SK-N-SH treated with all-trans-retinoic acid at 6 μM for 48 hours (cell line): ENCODE measurements at regions not wholly inside any gene's neighbourhood (a gene's known extent, or its start where the extent isn't known, plus 50 kb on each side); places are given as distances from the start of the nearest gene placed in this dataset.
A peak's percentile ranks its signal among the peaks of the same experiment; 100 is the strongest.

ENCODE experiments used
- ATAC-seq: fragments of 200-7000 bp; cut with Tn5 transposase; 3 replicates; pipeline ENCODE4 v1.9.1; 2020; ENCODE audit warnings: mild to moderate bottlenecking, moderate library complexity
- ARNTL ChIP-seq: fragments of 450-650 bp; formaldehyde crosslinking; IDR thresholded peaks from 2 replicates; pipeline ENCODE4 v1.5.0; 2020; ENCODE audit warnings: low read depth, mild to moderate bottlenecking, moderate library complexity, borderline replicate concordance
- BACH2 ChIP-seq: fragments of 250-450 bp; sonication (Bioruptor Pico); IDR thresholded peaks from 2 replicates; pipeline ENCODE4 v1.9.0; 2021; ENCODE audit warnings: mild to moderate bottlenecking, borderline replicate concordance
- CREB5 ChIP-seq: fragments of 250-450 bp; sonication (Bioruptor Pico); IDR thresholded peaks from 2 replicates; pipeline ENCODE4 v1.5.1; 2020; ENCODE audit warnings: low read depth, mild to moderate bottlenecking, moderate library complexity
- CSDC2 ChIP-seq: fragments of 250-450 bp; sonication (Bioruptor Pico); IDR thresholded peaks from 2 replicates; pipeline ENCODE4 v1.5.0; 2020; ENCODE audit warnings: mild to moderate bottlenecking, moderate library complexity
- CSRNP3 ChIP-seq: fragments of 250-450 bp; sonication (Bioruptor Pico); IDR thresholded peaks from 2 replicates; pipeline ENCODE4 v1.5.1; 2021; ENCODE audit warnings: mild to moderate bottlenecking, moderate library complexity
- ESRRG ChIP-seq: fragments of 250-450 bp; sonication (Bioruptor Pico); IDR thresholded peaks from 2 replicates; pipeline ENCODE4 v1.6.1; 2021; ENCODE audit warnings: mild to moderate bottlenecking
- GLIS3 ChIP-seq: fragments of 250-450 bp; sonication (Bioruptor Pico); IDR thresholded peaks from 2 replicates; pipeline ENCODE4 v1.5.0; 2020; ENCODE audit warnings: mild to moderate bottlenecking, moderate library complexity
- ISL1 ChIP-seq: fragments of 250-450 bp; sonication (Bioruptor Pico); IDR thresholded peaks from 2 replicates; pipeline ENCODE4 v2.1.2; 2022; ENCODE audit warnings: mild to moderate bottlenecking, moderate library complexity
- PPARA ChIP-seq: fragments of 250-450 bp; sonication (Bioruptor Pico); IDR thresholded peaks from 2 replicates; pipeline ENCODE4 v1.5.0; 2020; ENCODE audit warnings: mild to moderate bottlenecking, borderline replicate concordance
- RARB ChIP-seq: fragments of 250-450 bp; sonication (Bioruptor Pico); IDR thresholded peaks from 2 replicates; pipeline ENCODE4 v1.8.0; 2021; ENCODE audit warnings: mild to moderate bottlenecking, moderate library complexity
- TCF4 ChIP-seq: fragments of 250-450 bp; sonication (Bioruptor Pico); IDR thresholded peaks from 2 replicates; pipeline ENCODE4 v1.8.0; 2021; ENCODE audit warnings: mild to moderate bottlenecking, moderate library complexity, borderline replicate concordance
- TOX ChIP-seq: fragments of 250-450 bp; sonication (Bioruptor Pico); IDR thresholded peaks from 2 replicates; pipeline ENCODE4 v1.8.0; 2021; ENCODE audit warnings: mild to moderate bottlenecking, moderate library complexity, borderline replicate concordance
- TSHZ2 ChIP-seq: fragments of 250-450 bp; sonication (Bioruptor Pico); IDR thresholded peaks from 2 replicates; pipeline ENCODE4 v1.5.0; 2020; ENCODE audit warnings: mild to moderate bottlenecking, moderate library complexity
- ZFP3 ChIP-seq: fragments of 250-450 bp; sonication (Bioruptor Pico); IDR thresholded peaks from 2 replicates; pipeline ENCODE4 v1.5.0; 2020; ENCODE audit warnings: mild to moderate bottlenecking, moderate library complexity
- ZNF565 ChIP-seq: fragments of 450-650 bp; formaldehyde crosslinking; conservative IDR thresholded peaks from 2 replicates; pipeline ENCODE4 v1.5.0; 2020; ENCODE audit warnings: low read depth, mild to moderate bottlenecking, moderate library complexity
- ZNF70 ChIP-seq: fragments of 450-650 bp; formaldehyde crosslinking; IDR thresholded peaks from 2 replicates; pipeline ENCODE4 v1.5.0; 2020; ENCODE audit warnings: mild to moderate bottlenecking, moderate library complexity
- ZNF8 ChIP-seq: fragments of 450-650 bp; formaldehyde crosslinking; IDR thresholded peaks from 2 replicates; pipeline ENCODE4 v1.5.0; 2020; ENCODE audit warnings: mild to moderate bottlenecking, moderate library complexity
- TF ChIP-seq, protein P1 (sequence below): fragments of 250-450 bp; sonication (Bioruptor Pico); IDR thresholded peaks from 2 replicates; pipeline ENCODE4 v1.8.0; 2021; ENCODE audit warnings: low read depth, mild to moderate bottlenecking, moderate library complexity, borderline replicate concordance

DNA sequence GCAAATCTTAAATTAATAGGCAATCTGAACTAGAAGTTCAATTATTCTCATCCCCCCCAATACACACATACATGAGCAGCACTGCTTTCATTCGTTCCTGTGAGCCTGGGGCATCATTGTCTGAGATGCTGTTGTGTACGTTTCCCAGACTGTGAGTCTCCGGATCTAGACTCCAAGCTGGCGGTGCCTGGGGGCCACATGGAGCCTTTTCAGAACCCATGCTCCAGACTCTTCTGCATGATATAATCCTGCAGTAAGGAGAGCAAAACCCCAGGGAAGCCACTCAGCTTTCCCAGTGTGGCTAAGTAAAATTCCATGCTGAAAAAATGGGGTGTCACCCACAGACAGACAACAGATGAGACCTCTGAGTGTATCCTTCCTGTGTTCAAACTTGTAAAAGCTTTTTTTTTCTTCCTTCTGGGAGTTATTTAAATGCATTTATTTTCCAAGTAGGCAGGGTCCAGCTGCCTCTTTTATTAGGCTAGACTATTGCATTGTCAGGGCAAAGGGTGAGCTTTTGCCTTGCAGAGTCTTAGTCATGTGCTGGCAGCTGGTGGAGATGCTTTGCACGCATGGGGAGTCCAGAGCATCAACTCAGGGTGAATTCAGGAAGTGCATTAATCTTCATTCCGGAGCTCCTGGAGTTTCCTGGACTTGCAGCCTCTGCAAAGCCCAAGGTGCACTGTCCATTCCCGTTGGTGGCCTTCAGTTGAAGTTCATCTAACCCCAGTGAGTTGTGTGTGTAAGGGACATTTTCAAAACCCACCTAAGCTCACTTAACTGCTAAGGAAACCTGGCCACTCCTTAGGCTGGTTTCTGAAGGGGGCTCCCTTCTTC, 185.7 kb upstream of the ADO start:
- peak; percentile 47 for ATAC-seq
- TF ChIP-seq GLIS3 (CRISPR knock-in tag) (no peak), PPARA (CRISPR knock-in tag) (no peak), ZFP3 (CRISPR knock-in tag) (no peak), CSDC2 (CRISPR knock-in tag) (no peak), ZNF70 (CRISPR knock-in tag) (no peak), ARNTL (CRISPR knock-in tag) (no peak), CSRNP3 (CRISPR knock-in tag) (no peak), ESRRG (CRISPR knock-in tag) (no peak), TSHZ2 (CRISPR knock-in tag) (no peak), TCF4 (CRISPR knock-in tag) (no peak), ISL1 (CRISPR knock-in tag) (no peak), ZNF8 (CRISPR knock-in tag) (no peak), TOX (CRISPR knock-in tag) (no peak), CREB5 (CRISPR knock-in tag) (no peak), BACH2 (no peak)
- TF ChIP-seq, all 23 proteins: peak for 0

- no peak for ATAC-seq
These were observed 185.1 kb upstream of the ADO start for GRCh38 chr10:62619413-62619738.

More at GRCh38 chr10:62619413-62619738, 185.1 kb upstream of the ADO start:
- TF ChIP-seq ZFP3 (CRISPR knock-in tag) (no peak), ARNTL (CRISPR knock-in tag) (no peak), TSHZ2 (CRISPR knock-in tag) (no peak), RARB (CRISPR knock-in tag) (no peak), ZNF565 (CRISPR knock-in tag) (no peak)
- TF ChIP-seq, protein P1, sequence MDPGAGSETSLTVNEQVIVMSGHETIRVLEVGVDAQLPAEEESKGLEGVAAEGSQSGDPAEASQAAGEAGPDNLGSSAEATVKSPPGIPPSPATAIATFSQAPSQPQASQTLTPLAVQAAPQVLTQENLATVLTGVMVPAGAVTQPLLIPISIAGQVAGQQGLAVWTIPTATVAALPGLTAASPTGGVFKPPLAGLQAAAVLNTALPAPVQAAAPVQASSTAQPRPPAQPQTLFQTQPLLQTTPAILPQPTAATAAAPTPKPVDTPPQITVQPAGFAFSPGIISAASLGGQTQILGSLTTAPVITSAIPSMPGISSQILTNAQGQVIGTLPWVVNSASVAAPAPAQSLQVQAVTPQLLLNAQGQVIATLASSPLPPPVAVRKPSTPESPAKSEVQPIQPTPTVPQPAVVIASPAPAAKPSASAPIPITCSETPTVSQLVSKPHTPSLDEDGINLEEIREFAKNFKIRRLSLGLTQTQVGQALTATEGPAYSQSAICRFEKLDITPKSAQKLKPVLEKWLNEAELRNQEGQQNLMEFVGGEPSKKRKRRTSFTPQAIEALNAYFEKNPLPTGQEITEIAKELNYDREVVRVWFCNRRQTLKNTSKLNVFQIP, result no peak
